NCI-H510A treated with DMSO at 0.1 percent for 48 hours (cell line): ENCODE measurements at regions not wholly inside any gene's neighbourhood (a gene's known extent, or its start where the extent isn't known, plus 50 kb on each side); places are given as distances from the start of the nearest gene placed in this dataset.
"Not testable (repeated sequence)": the region's sequence is repeated elsewhere in the genome, so short reads cannot be mapped to it uniquely, and the experiment has no call there.

Source experiments
- DNase-seq: peaks from one replicate; lab custom pipeline; 2025; lab: John Stamatoyannopoulos, UW

GRCh38 chr3:20245781-20246180 lies 59.8 kb upstream of the SGO1 start:
- no peak for DNase-seq

- DNase-seq, result no peak
These were observed 54.3 kb upstream of the SGO1 start for GRCh38 chr3:20240154-20240883.

- DNase-seq, result not testable (repeated sequence)
These were observed 52.2 kb upstream of the SGO1 start for GRCh38 chr3:20238199-20238598.

DNA sequence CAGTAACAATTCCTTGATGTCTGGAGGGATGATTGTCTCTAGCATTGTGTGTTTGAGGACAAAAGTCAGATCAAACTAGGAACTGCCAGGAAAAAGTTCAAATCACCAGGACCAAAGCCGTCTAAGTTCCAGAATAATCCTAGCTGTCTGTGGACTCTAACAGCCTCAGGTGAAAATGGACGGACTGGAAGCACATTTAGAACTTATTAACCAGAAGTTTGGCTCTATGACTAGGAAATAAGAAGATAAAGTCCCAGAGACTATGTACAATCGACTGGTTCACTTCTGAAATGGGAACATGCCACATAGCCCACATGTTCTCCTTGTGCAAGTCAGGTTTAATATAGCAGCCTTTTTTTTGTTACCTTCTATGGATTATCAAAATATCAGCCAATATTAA lies 50.6 kb upstream of the SGO1 start:
- no peak for DNase-seq
